ENCODE measurements at regions not wholly inside any gene's neighbourhood (a gene's known extent, or its start where the extent isn't known, plus 50 kb on each side); places are given as distances from the start of the nearest gene placed in this dataset.
"Not testable (repeated sequence)": the region's sequence is repeated elsewhere in the genome, so short reads cannot be mapped to it uniquely, and the experiment has no call there.

GRCh38 chr5:33206962-33207506 lies 233.7 kb upstream of the TARS1 start:
- BruUV-seq (replicated peaks): no TSS peak
- no peak overlapping the region for H3K4me3 ChIP-seq
- no peak overlapping the region for H3K4me2 ChIP-seq
- no peaks in the 10 kb centered on the region for H4K20me1 ChIP-seq (ENCODE audit: insufficient read depth)
- no peaks in the 10 kb centered on the region for H3K36me3 ChIP-seq (ENCODE audit: low read depth)
- no peak overlapping the region; the same call in 1 of the 2 replicates for H2AFZ ChIP-seq
- H3F3A ChIP-seq (ENCODE audit: insufficient read depth, low read depth): no peaks in the 10 kb centered on the region
- peaks cover 5% of the 10 kb centered on the region; the same call in 1 of the 2 replicates for H3K9me2 ChIP-seq (ENCODE audit: insufficient read depth)
- no peak for DNase-seq
- H3K79me2 ChIP-seq (ENCODE audit: low read depth): no peaks in the 10 kb centered on the region
- no peak overlapping the region for H3K27ac ChIP-seq
- H3K9me3 ChIP-seq (ENCODE audit: insufficient read depth, low read depth): 0 out of 2 replicates have a peak, but pooled peaks cover 4% of the 10 kb centered on the region
- no peak for TF ChIP-seq CTCF (conservative IDR thresholded peaks at IDR 0.05)
- H3K4me1 ChIP-seq (replicated peaks; ENCODE audit: insufficient read depth): no peaks in the 10 kb centered on the region
- intact Hi-C loops (cut with micrococcal nuclease; ENCODE audit: unreplicated experiment): no loop called here
- ChIA-PET POLR2A (ENCODE audit: unreplicated experiment) (no interaction called here), CTCF (no interaction called here)
- no peaks in the 10 kb centered on the region for H3K27me3 ChIP-seq (ENCODE audit: insufficient read depth, low read depth)

GRCh38 chr5:33209252-33209651 lies 231.5 kb upstream of the TARS1 start:
- Histone ChIP-seq H3K27ac (no peak overlapping the region), H4K20me1 (ENCODE audit: insufficient read depth) (no peaks in the 10 kb centered on the region), H3K27me3 (ENCODE audit: insufficient read depth, low read depth) (no peaks in the 10 kb centered on the region), H3K9me2 (ENCODE audit: insufficient read depth) (no peaks in the 10 kb centered on the region), H3K4me1 (replicated peaks; ENCODE audit: insufficient read depth) (no peaks in the 10 kb centered on the region), H3K4me3 (no peak overlapping the region), H3K4me2 (no peak overlapping the region), H3K9me3 (ENCODE audit: insufficient read depth, low read depth) (no peaks in the 10 kb centered on the region), H3F3A (ENCODE audit: insufficient read depth, low read depth) (no peaks in the 10 kb centered on the region), H3K36me3 (ENCODE audit: low read depth) (no peaks in the 10 kb centered on the region), H2AFZ (no peak overlapping the region), H3K79me2 (ENCODE audit: low read depth) (no peaks in the 10 kb centered on the region)
- POLR2A ChIA-PET (ENCODE audit: unreplicated experiment): interaction anchor here (0.6 kb wide), 1 partner anchor 280 kb away, joined by 7 read pairs; no protein-coding TSS in a partner anchor
- no peak for TF ChIP-seq EZH2 (IDR thresholded peaks at IDR 0.05; ENCODE audit: low read depth)
- no peak for TF ChIP-seq CTCF (conservative IDR thresholded peaks at IDR 0.05)
- CTCF ChIA-PET: no interaction called here
- no TSS peak for BruUV-seq (replicated peaks)
- no peak for DNase-seq
- intact Hi-C loops (cut with micrococcal nuclease; ENCODE audit: unreplicated experiment): no loop called here

GRCh38 chr5:33210221-33210620 lies 230.5 kb upstream of the TARS1 start:
- CTCF ChIA-PET: interaction anchor here (0.6 kb wide), 1 partner anchor 1154 kb away, joined by 5 read pairs; no protein-coding TSS in a partner anchor
- BruUV-seq (replicated peaks); H3K27me3 ChIP-seq (ENCODE audit: insufficient read depth, low read depth): not testable (repeated sequence)

GRCh38 chr5:33210978-33211377 lies 229.8 kb upstream of the TARS1 start:
- Histone ChIP-seq H4K20me1 (ENCODE audit: insufficient read depth) (no peaks in the 10 kb centered on the region), H3K4me3 (no peak overlapping the region), H3K9me2 (ENCODE audit: insufficient read depth) (no peaks in the 10 kb centered on the region), H3K4me1 (replicated peaks; ENCODE audit: insufficient read depth) (no peaks in the 10 kb centered on the region), H3K79me2 (ENCODE audit: low read depth) (no peaks in the 10 kb centered on the region), H3K36me3 (ENCODE audit: low read depth) (no peaks in the 10 kb centered on the region), H3K4me2 (no peak overlapping the region), H3K9me3 (ENCODE audit: insufficient read depth, low read depth) (no peaks in the 10 kb centered on the region), H3K27me3 (ENCODE audit: insufficient read depth, low read depth) (no peaks in the 10 kb centered on the region), H3F3A (ENCODE audit: insufficient read depth, low read depth) (no peaks in the 10 kb centered on the region), H2AFZ (no peak overlapping the region), H3K27ac (no peak overlapping the region)
- BruUV-seq (replicated peaks): no TSS peak
- no peak for TF ChIP-seq EZH2 (IDR thresholded peaks at IDR 0.05; ENCODE audit: low read depth)
- TF ChIP-seq CTCF (conservative IDR thresholded peaks at IDR 0.05): no peak
- POLR2A ChIA-PET (ENCODE audit: unreplicated experiment): no interaction called here
- no peak for DNase-seq
- CTCF ChIA-PET: no interaction called here
- intact Hi-C loops (cut with micrococcal nuclease; ENCODE audit: unreplicated experiment): no loop called here

More at GRCh38 chr5:33210221-33210620, 230.5 kb upstream of the TARS1 start:
- POLR2A ChIA-PET (ENCODE audit: unreplicated experiment); H3K9me3 ChIP-seq (ENCODE audit: insufficient read depth, low read depth); H2AFZ ChIP-seq; H3K4me1 ChIP-seq (replicated peaks; ENCODE audit: insufficient read depth); H3F3A ChIP-seq (ENCODE audit: insufficient read depth, low read depth); intact Hi-C loops (cut with micrococcal nuclease; ENCODE audit: unreplicated experiment); H3K79me2 ChIP-seq (ENCODE audit: low read depth); DNase-seq; H3K4me3 ChIP-seq; H3K9me2 ChIP-seq (ENCODE audit: insufficient read depth); H3K4me2 ChIP-seq; H3K36me3 ChIP-seq (ENCODE audit: low read depth); H3K27ac ChIP-seq; H4K20me1 ChIP-seq (ENCODE audit: insufficient read depth): not testable (repeated sequence)
